NOMO-1 treated with DMSO at 0.1 percent for 48 hours (cell line): ENCODE measurements at regions not wholly inside any gene's neighbourhood (a gene's known extent, or its start where the extent isn't known, plus 50 kb on each side); places are given as distances from the start of the nearest gene placed in this dataset.

Source experiments
- DNase-seq: peaks from one replicate; lab custom pipeline; 2025; ENCODE audit not compliant: unreplicated experiment; lab: John Stamatoyannopoulos, UW

DNA sequence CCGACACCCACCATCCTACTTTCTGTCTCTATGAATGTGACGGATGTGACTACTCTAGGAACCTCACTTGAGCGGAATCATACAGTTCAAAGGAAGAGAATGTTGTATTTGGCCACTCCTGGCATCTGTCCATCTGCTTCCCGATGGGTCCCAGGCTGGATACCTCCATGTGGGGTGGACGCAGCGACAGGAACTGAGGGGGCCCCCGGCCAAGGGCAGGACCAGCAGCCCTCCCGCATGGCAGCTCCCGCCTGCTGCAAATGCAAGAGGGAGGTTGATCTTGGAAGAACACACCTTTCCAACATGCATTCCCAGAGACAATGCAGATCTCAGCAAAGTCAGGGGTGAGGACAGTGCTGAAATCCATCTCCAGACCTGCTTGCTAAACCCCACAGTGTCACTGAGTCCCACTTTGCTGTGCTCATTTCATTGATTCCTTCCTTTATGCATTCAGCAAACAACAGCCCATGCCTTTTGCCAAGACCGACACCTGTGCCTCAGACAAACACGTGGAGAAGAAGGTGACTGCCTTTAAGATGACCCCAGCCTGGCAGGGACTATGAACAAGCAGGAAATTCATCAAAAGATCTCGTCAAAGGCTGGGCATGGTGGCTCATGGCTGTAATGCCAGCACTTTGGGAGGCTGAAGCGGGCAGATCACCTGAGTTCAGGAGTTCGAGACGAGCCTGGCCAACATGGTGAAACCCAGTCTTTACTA, 246.2 kb downstream of the CTTN start:
- DNase-seq = no peak

DNA sequence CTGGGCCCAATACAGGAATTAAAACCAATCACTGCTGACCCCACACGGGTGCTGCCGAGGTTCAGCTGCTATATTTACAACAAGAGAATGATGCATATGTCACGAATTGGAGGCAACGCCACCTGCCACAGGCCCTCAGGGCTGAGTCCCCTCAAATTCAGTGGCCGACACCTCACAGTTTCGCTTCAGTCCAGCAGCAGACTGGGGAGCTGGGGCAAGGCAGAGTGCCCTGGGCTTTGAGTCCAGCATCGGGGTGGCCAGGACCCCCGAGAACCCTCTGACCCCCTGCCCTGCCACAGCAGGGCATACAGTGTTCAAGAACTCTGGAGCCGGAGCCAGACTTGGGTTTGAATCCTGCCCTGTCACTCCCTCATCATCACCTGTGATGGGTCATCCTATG, 247.2 kb downstream of the CTTN start:
- DNase-seq = no peak

DNA sequence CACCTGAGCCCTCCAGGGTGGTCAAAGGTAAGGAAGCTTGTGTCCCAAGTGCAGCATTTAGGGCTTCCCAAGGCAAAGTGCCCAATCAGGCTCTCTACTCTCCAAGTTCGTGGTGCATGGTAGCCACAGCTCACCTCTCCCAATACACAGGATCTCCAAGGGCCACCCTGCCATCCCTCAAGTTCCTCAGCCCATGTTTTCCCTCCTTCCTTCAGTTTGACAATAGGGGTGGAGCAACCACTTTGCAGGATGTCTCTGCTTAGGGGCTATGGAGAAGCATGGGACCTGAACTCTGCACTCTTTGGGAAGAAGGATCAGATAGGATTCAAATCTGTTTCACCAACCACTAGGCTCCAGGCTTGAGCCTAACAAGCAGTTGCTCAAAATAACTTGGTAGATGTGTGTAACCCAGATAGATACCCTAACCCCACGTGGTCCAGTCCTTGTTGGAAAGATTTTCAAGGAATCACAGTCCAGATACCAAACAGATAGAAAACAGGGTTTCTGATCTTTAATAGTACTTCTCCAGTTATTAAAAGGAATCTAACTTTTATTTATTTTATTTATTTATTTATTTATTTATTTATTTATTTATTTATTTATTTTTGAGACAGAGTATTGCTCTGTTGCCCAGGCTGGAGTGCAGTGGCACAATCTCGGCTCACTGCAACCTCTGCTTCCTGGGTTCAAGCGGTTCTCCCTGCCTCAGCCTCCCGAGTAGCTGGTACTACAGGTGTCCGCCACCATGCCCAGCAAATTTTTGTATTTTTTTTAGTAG, 248.1 kb downstream of the CTTN start:
- DNase-seq = no peak

DNA sequence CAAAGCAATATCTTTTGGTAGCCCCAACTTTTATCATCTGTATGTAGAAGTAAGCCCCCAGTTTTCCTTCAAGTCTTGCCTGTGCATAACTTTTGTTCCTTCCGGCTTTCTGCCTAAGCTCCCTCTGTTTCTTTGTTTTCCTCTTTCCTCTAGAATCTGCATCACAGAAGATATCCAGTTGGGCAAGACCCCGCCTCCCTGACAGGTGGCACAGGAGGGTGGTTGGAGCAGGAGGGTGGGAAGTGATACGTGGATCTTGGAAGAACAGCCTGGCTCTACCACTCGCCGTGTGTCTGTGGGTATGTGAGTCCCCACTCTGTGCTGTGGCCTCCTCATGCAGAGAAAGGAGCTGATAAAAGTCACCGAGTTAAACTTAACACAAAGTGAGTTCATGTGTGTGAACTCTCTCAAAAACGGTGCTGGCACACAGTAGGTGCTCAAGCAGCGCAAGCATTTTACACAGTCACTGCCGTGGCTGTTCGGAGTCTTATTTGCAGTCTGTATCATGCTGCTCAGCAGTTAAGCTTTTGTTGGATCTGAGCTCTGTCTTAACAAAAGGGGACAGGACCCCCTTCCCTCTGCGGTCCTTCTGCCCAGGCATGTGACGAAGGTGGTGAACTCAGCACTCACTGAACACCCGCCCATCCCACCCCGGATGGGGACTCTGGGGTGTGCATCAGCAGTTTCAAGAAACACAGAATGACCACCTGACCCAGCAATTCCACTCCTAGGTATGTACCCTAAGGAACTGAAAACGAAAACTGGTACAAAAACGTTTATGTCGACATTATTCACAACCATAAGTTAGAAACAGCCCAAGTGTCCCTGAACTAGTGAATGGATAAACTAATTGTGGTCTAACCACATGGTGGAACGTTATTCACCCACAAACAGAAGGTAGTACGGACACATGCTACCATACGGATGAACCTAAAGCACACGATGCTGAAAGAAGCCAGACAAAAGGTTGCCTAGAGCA, 249.1 kb downstream of the CTTN start:
- no peak for DNase-seq

DNA sequence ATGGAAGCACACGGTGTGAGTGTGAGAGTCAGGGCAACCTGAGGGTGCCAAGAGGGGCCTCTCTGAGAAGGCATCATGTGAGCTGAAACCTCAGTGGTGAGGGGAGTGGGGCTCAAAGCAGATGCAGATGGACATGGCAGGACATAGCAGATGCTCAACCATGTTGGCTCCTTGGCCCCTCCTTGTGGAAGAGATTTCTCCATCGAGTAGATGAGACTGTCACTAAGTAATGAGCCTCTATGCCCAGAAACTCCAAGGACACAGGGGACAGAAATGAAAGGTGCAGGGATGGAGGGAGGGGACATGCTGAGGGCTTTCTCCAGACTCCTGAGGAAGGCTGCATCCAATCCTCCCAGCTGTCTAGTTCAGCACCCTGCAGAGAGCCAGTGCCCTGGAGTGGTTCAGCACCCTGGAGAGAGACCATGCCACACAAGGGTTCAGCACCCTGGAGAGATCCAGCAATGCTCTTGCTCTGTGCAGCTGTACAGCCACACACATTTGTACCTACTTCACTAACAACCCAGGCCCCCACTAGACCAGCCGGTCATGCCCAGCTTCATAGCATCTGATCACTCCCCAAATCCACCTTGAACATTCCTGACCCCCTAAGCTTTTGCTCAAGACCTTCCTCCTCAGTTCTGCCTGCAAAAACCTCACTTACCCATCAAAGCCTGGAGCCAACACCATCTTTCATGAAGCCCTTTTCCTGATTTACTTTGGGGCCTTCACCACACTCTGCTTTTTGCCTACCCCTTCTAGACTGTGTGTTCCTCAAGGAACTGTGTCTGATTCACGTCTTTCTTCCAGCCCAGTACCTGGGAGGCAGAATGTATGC, 252.0 kb downstream of the CTTN start:
- peak; percentile 61 for DNase-seq

DNA sequence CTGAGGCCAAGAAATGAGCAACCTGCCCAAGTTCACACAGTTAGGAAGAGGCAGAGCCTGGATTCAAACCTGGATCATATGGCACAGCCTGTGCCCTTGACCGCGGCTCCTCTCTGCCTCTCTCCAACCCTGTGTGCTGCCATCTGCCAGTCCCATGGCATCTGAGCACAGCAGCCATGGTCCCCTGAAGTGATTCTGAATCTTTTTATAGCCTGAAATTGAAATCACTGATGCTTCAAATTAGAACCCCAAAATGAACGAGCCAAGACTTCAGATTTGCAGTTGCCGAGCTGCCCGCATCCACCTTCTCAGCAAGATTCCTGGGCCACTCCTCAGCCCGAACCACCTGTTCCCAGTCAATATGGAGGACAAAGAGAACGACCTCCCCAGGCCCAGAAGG, 252.7 kb downstream of the CTTN start:
- no peak for DNase-seq

DNA sequence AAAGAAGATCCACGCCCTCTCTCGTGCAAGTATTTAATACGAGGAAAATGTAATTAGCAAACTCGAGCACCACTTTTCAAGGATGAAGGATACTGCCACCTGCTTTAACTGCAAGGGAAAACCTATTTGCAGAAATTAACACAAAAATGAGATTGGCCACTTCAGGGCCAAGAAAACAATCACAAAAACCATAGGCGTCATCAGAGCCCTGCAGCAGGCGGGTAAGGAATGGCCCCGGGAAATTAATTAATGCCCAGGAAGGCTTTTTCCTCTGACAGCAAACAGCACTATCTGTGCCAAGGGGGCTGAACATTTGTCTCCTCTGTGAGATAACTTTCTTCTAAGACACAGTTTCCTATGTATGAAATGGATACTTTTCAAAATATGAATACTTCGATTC, 255.7 kb downstream of the CTTN start:
- no peak for DNase-seq

DNA sequence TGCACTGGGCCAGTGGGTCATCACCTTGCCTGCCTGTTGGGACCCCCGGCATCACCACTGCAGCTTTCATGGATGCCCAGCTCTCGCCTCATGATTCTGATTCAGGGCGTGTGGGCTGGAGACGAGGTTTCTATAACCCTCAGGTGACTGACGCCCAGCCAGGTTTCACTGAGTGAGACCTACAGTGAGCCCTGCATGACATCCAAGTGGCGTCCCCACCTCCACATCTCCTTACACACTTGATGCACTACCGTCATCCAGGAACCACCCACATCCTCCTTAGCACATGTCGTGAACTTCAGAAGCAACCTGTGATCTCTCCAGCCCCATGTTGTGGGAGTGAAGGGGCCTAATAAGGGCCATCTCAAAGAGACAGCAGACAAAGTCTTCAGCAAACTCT, 257.5 kb downstream of the CTTN start:
- DNase-seq = no peak

DNA sequence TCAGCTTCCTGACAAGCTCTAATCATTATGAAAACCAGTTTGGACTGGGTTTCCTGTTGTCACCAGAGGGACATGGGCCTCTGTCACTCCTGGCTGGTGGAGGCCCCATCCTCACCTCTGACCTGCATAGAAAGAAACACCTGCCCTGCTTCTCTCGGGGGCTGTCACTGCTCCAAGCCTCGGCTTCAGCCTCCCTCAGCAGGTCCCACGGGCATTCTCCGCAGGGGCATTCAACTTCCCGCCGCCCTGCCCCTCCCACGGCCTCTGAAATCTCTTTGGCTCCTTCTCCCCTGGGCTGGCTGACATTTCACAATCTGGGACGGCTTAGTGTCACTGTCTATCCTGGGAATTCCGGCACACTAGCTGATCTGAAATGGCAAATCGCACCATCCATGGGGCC, 257.9 kb downstream of the CTTN start:
- no peak for DNase-seq

DNA sequence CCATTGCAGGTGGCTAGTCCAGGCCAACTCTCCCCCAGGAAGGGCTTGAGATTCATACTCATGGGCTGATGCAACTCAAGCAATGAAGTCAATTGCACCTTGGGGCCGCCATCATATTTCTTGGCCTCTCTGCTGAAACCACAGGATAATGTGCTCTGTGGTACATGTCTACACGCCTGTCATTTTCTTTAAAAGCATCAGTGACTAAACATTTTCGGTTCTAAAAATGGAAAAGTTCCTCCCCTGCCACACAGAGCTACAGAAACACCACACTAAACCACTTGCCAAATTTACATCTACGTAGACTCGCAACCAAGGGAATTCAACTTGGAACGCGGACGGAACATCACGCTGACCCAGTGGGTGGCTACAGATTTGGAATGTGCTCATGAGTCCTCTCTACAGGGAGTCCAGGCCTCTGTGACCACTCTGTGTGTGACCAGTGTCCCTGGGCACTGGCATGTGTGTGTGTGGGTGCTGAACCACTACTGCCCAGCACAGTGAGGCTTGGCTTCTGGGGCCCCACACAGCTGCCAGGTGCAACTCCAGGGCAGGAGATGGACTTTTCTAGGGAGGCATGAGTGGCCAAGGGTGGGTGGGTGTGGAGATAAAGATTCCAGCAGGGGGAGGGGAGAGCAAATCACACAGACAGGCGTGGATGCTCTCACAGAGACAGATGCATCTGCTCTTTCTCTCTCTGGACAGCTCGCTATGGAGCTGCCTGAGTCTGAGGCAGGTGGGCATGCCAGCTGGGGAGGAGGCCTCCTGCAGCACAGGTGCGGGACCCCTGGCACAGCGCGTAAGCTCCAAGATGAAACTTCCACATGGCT, 261.9 kb downstream of the CTTN start:
- peak; percentile 4 for DNase-seq

DNA sequence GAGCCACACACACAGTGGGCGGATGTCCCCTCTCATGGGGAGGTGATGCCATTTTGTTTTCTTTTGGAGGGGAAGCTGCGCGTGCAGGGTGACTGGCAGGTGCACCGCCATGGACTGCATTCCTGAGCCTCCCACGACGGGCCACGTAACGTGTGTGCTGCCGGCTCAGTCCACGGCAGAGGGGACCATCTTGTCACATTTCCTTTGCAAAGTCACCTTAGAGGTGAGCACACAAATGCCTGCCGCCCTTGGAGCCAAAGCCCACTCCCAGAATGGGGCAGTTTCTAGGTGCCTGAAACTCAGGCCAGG, 262.5 kb downstream of the CTTN start:
- DNase-seq = no peak

DNA sequence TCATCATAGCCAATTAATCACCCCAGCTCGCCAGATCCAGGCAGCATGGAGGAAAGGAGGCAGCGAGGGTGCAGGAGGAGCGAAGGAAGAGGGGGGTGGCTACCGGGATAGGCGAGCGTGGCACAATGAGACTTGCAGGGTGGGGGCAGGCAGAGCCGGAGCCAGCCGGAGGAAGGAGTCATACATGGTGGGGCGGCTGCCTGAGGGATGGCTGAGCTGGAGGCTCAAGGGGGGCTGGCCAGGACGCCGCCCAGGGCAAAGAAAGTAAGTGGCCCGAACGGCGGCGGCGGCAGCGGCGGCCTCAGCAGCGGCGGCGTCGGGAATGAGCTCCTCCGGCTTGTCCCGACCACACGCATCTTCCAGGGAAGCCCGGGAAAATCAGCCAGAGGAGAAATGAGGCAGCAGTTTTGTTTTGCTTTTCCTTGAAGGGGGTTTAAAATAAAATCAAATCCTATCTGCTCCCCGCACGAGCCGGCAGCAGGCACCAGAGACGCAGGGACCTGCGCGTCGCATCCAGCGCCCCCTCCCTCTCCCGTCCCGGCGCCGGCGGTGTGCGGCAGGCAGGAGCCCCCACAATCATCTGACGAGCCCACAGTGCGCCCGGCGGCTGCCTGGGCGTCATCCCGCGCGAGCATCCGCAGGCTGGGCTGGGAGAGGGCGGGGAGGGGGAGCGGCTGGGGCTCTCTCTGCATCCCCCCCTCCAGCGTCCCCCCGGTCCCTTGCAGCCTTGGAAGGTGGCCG, 263.6 kb downstream of the CTTN start:
- DNase-seq = no peak

DNA sequence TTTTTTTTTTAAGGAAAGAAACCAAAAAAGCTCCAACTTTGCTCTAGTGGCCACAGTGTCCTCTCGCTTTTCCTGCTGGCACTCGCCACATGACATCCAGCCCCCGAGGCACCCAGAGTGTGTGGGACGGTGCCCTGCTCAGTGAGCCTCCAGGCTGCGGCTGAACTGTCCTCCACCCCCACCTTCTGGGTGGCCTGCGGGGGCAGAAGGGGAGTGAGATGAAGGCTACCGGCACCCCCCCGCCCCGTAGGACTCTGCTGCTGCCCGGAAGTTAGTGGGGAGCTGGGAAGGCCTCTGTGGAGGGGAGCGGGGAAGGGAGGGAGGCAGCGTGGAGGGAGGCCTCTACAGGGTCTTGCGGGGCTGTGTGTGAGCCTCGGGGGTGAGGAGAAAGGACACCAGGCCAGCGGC, 264.4 kb downstream of the CTTN start:
- DNase-seq = no peak

DNA sequence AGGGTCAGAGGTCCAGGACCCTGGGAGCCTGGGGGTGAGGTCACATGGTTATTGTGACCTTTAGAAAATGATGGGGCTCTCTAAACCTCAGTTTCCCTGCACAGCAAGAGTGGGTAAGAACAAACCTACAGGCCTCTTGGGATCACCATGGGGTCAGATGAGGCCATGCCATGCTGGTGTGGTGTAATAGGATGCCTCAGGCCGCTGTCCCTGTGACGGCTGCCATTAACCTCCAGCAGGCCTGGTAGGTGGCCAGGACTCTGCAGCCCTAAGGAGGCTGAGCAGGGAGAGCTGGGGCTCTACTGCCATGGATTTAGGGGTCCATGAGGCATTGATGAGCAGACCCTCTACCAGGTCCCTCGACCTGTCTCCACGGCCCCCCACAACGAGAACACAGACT, 265.5 kb downstream of the CTTN start:
- DNase-seq = no peak

DNA sequence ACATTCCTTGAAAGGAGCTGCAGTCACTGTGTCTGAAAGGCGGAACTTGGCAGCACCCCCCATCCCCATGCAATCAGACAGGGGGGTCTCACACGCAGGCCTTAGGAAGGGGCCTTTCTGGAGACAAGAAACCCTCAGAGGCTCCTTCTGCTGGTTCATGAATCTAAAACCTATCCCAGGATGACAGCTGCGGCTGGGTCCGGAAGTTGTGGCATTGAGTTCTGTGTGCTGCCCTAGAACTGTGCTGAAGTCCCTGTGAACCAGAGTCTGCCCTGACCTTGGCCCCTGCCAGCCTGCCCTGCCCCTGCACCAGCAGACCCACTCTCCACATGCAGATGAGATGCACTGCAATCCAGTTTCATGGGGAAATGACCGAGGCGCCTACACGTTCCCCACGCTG, 268.0 kb downstream of the CTTN start:
- DNase-seq = no peak

DNA sequence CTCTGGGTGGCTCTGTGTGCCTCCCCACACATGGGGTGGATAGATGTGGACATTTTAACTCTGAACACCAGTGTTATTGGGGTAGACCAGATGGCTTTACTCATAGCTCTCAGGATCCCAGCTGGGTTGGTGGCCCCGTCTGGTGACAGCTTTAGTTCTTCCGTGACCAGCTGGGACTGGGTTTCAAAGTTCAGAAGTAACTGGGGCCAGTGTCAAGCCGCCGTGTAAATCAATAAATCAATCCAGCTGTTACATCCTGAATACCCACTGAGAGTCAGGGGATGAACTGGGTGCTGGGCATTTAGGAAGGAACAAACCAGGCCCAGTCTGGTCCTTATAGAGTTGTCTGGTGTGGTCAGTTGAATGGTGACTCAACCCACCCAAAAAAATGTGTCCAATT, 269.4 kb downstream of the CTTN start:
- DNase-seq = no peak

DNA sequence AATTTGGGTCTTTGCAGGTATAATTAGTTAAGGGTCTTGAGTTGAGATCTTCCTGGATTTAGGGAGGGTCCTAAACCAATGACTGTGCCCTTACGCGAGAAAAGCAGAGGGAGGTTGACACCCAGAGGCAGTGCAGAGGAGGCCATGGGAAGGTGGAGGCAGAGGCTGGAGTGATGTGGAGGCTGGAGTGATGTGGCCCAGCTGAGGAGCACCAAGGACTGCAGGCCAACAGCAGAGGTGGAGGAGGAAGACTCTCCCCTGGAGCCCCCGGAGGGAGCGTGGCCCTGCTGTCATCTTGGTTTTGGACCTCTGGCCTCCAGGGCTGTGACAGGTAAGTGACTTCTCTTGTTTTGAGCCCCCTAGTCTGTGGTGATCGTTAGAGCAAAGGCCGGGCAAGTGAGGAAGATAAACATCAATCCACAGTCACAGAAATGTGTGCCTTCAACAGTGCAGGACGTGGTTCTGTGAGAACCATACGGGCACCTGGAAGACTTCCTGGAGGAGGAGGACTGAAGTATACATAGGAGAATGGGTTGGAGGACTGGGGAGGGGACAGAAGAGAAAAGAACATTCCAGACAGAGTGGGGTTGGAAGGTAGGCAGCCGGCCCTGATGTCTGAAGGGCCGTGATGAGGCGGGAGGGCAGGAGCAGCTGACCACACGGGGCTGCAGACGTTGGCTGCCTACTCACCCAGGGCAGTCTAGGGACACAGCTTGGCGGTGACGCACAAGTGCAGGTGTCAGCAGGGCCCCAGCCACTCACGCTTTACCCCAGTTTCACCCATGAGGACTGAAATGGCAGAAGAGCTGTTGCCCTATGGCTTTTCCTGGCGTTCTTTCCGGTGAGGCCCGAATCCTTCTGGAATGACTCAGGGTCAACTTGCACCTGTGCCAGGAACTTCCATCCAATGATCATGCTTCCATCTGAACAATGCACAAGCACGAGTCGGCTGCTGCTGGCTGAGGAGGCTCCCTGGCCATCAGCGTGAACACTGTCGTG, 270.2 kb downstream of the CTTN start:
- no peak for DNase-seq

DNA sequence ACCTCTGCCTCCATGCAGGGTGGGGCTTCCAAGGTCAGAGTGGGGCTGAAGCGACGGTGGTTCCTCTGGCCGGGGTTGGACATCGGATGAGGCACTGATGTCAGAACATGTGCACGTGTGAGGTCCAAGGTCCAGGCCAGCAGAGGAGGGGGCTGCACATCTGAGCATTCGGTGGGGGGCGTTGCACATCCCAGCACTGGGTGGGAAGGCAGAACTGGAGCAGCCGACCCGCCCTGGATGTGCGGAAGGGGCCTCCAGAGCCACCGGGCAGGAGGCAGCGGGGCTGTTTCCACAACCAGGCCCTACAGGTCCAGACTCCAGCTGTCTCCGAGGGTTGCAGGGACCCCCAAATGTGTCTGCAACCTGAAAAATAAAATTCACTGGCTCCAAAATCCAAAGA, 271.0 kb downstream of the CTTN start:
- no peak for DNase-seq
